Fibroblast of villous mesenchyme (primary cell): ENCODE measurements at regions not wholly inside any gene's neighbourhood (a gene's known extent, or its start where the extent isn't known, plus 50 kb on each side); places are given as distances from the start of the nearest gene placed in this dataset.

Experiments used
- DNase-seq: peaks from one replicate; pipeline ENCODE4 v3.0.0-alpha.2; 2010; ENCODE audit warnings: low read depth
- H3K4me3 ChIP-seq: 2 replicates; pipeline ENCODE4 v1.5.1; 2011; ENCODE audit warnings: low read depth, mild to moderate bottlenecking, low read length
- CTCF ChIP-seq: IDR thresholded peaks from 2 replicates; pipeline ENCODE4 v1.5.1; 2012; ENCODE audit warnings: low read depth, mild to moderate bottlenecking, low read length; ENCODE audit not compliant: insufficient read depth

- no peak for TF ChIP-seq CTCF
- peak; percentile 28 for DNase-seq
- no peak overlapping the region for H3K4me3 ChIP-seq
Observed at GRCh38 chrY:12555005-12555404, 146.0 kb upstream of the USP9Y start.

- no peak for TF ChIP-seq CTCF
- no peak overlapping the region for H3K4me3 ChIP-seq
- DNase-seq: no peak
Observed at GRCh38 chrY:12559007-12559406, 142.0 kb upstream of the USP9Y start.

- no peak for TF ChIP-seq CTCF
- H3K4me3 ChIP-seq: no peak overlapping the region
- no peak for DNase-seq
Observed at GRCh38 chrY:12576278-12576677, 124.8 kb upstream of the USP9Y start.

- DNase-seq: no peak
- H3K4me3 ChIP-seq: no peak overlapping the region
- no peak for TF ChIP-seq CTCF
Observed at GRCh38 chrY:12593532-12594216, 107.4 kb upstream of the USP9Y start.

GRCh38 chrY:12598783-12599182, 102.2 kb upstream of the USP9Y start:
- TF ChIP-seq CTCF: no peak
- H3K4me3 ChIP-seq: no peak overlapping the region
- no peak for DNase-seq

GRCh38 chrY:12605426-12605825, 95.6 kb upstream of the USP9Y start:
- DNase-seq: no peak
- TF ChIP-seq CTCF: no peak
- no peak overlapping the region for H3K4me3 ChIP-seq

- H3K4me3 ChIP-seq: no peak overlapping the region
- no peak for TF ChIP-seq CTCF
- DNase-seq: no peak
Observed at GRCh38 chrY:12610861-12611260, 90.2 kb upstream of the USP9Y start.
